ENCODE measurements at regions not wholly inside any gene's neighbourhood (a gene's known extent, or its start where the extent isn't known, plus 50 kb on each side); places are given as distances from the start of the nearest gene placed in this dataset.

DNA sequence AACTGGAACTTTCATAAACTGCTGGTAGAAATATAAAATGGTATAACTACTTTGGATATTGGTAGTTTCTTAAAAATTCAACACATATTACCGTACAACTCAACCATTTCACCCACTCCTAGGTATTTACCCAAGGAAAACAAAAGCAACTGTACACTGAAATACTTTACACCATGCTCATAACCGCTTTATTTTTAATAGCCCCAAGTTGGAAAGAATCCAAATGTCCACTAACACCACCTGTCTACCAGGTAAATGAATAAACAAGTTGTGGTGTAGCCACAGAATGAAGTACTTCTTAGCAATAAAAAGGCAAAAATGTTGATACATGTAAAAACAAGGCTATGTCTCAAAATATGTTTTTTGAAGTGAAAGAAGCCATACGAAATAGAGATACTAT is 215.9 kb upstream of the PEX5L start:
- Histone ChIP-seq H4K20me1 (replicated peaks; ENCODE audit: control insufficient read depth, insufficient read depth, low read length) (no peaks in the 10 kb centered on the region), H3K9ac (ENCODE audit: insufficient read depth in 1 of 2, low read depth in 2 of 2, low read length in 2 of 2) (no peak overlapping the region), H3K36me3 (ENCODE audit: control insufficient read depth, insufficient read depth, low read length) (no peaks in the 10 kb centered on the region), H3K27me3 (ENCODE audit: control insufficient read depth in 2 of 2, insufficient read depth in 2 of 2, low read length in 2 of 2) (no peaks in the 10 kb centered on the region), H3K79me2 (ENCODE audit: control insufficient read depth, insufficient read depth, low read length) (no peaks in the 10 kb centered on the region), H3K4me2 (ENCODE audit: insufficient read depth, low read length) (no peak overlapping the region), H3K27ac (ENCODE audit: extremely low read depth, low read depth, low read length) (no peak overlapping the region), H3K9me3 (replicated peaks; ENCODE audit: control insufficient read depth, insufficient read depth, low read depth, low read length) (no peaks in the 10 kb centered on the region; the same call in 1 of the 2 replicates), H3K4me1 (replicated peaks in 1 of 2; ENCODE audit: control insufficient read depth in 2 of 2, insufficient read depth in 2 of 2, low read length in 2 of 2) (no peaks in the 10 kb centered on the region), H3K4me3 (no peak overlapping the region), H2AFZ (ENCODE audit: low read depth, low read length) (no peak overlapping the region), H3K9me1 (ENCODE audit: control insufficient read depth, insufficient read depth, low read length) (no peaks in the 10 kb centered on the region)
- FAIRE-seq: no peak
- intact Hi-C loops (cut with micrococcal nuclease) (no loop called here), in situ Hi-C loops (cut with MboI) (no loop called here)
- no TSS peak for BruUV-seq (replicated peaks)
- CTCF ChIA-PET (ENCODE audit: low intra/inter-chr PET ratio): no interaction called here
- 2% methylated on average over 3 of the region's 3 CpGs for WGBS (ENCODE audit: insufficient coverage, low coverage, missing lambda C conversion rate)
- POLR2A ChIA-PET: no interaction called here
- TF ChIP-seq, protein P1, sequence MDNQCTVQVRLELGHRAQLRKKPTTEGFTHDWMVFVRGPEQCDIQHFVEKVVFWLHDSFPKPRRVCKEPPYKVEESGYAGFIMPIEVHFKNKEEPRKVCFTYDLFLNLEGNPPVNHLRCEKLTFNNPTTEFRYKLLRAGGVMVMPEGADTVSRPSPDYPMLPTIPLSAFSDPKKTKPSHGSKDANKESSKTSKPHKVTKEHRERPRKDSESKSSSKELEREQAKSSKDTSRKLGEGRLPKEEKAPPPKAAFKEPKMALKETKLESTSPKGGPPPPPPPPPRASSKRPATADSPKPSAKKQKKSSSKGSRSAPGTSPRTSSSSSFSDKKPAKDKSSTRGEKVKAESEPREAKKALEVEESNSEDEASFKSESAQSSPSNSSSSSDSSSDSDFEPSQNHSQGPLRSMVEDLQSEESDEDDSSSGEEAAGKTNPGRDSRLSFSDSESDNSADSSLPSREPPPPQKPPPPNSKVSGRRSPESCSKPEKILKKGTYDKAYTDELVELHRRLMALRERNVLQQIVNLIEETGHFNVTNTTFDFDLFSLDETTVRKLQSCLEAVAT (IDR thresholded peaks at IDR 0.05): no peak
- no peak for TF ChIP-seq ILF3 (IDR thresholded peaks at IDR 0.05; ENCODE audit: borderline replicate concordance)
- no peak for DNase-seq (ENCODE audit: extremely low read depth in 1 of 4, low spot score in 3 of 4)
- no peak for ATAC-seq

DNA sequence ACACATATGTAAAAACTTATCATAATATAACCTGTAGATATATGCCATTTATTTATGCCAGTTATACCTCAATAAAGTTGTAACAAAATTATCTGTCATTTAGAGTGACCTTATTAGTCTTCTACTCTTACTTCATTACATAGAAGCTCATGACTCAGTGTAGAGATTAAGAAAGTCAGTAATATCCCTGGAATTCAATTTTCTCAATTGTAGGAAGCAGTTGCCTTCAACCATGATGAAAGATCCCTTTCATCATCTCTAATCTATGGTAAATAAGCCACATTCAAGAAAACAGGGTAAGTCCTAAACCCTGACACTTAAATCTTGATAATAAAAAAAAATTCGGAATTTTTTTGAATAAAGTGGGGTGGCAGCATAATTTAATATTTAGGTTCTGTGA is 216.5 kb upstream of the PEX5L start:
- Histone ChIP-seq H3K9me1 (ENCODE audit: control insufficient read depth, insufficient read depth, low read length) (no peaks in the 10 kb centered on the region), H3K9me3 (replicated peaks; ENCODE audit: control insufficient read depth, insufficient read depth, low read depth, low read length) (no peaks in the 10 kb centered on the region; the same call in 1 of the 2 replicates), H3K79me2 (ENCODE audit: control insufficient read depth, insufficient read depth, low read length) (no peaks in the 10 kb centered on the region), H3K4me3 (no peak overlapping the region), H2AFZ (ENCODE audit: low read depth, low read length) (no peak overlapping the region), H3K4me2 (ENCODE audit: insufficient read depth, low read length) (no peak overlapping the region), H3K36me3 (ENCODE audit: control insufficient read depth, insufficient read depth, low read length) (no peaks in the 10 kb centered on the region), H3K4me1 (replicated peaks in 1 of 2; ENCODE audit: control insufficient read depth in 2 of 2, insufficient read depth in 2 of 2, low read length in 2 of 2) (no peaks in the 10 kb centered on the region), H4K20me1 (replicated peaks; ENCODE audit: control insufficient read depth, insufficient read depth, low read length) (no peaks in the 10 kb centered on the region), H3K9ac (ENCODE audit: insufficient read depth in 1 of 2, low read depth in 2 of 2, low read length in 2 of 2) (no peak overlapping the region), H3K27me3 (ENCODE audit: control insufficient read depth in 2 of 2, insufficient read depth in 2 of 2, low read length in 2 of 2) (no peaks in the 10 kb centered on the region), H3K27ac (ENCODE audit: extremely low read depth, low read depth, low read length) (no peak overlapping the region)
- FAIRE-seq: no peak
- ChIA-PET POLR2A (no interaction called here), CTCF (ENCODE audit: low intra/inter-chr PET ratio) (no interaction called here)
- no TSS peak for BruUV-seq (replicated peaks)
- no peak for DNase-seq (ENCODE audit: extremely low read depth in 1 of 4, low spot score in 3 of 4)
- 0% methylated on average over 1 of the region's 1 CpG for WGBS (ENCODE audit: insufficient coverage, low coverage, missing lambda C conversion rate)
- no peak for ATAC-seq
- intact Hi-C loops (cut with micrococcal nuclease): no loop called here
- in situ Hi-C loops (cut with MboI): no loop called here
- TF ChIP-seq MYC (IDR thresholded peaks at IDR 0.05; ENCODE audit: low read depth, low read length) (no peak), MYC (CRISPR knock-in tag; IDR thresholded peaks at IDR 0.05; ENCODE audit: borderline replicate concordance, low read depth) (no peak), HDAC2 (IDR thresholded peaks at IDR 0.05) (no peak), SAFB2 (IDR thresholded peaks at IDR 0.05; ENCODE audit: borderline replicate concordance, low read depth, low read length, severe bottlenecking) (no peak), ZBTB7A (IDR thresholded peaks at IDR 0.05; ENCODE audit: borderline replicate concordance, control insufficient read depth, low read depth, low read length) (no peak), HCFC1 (IDR thresholded peaks at IDR 0.05; ENCODE audit: low read depth, low read length) (no peak), SRSF1 (IDR thresholded peaks at IDR 0.05; ENCODE audit: low read depth, low read length) (no peak), TCFL5 (CRISPR knock-in tag; conservative IDR thresholded peaks at IDR 0.05) (no peak)
- TF ChIP-seq, protein P2, sequence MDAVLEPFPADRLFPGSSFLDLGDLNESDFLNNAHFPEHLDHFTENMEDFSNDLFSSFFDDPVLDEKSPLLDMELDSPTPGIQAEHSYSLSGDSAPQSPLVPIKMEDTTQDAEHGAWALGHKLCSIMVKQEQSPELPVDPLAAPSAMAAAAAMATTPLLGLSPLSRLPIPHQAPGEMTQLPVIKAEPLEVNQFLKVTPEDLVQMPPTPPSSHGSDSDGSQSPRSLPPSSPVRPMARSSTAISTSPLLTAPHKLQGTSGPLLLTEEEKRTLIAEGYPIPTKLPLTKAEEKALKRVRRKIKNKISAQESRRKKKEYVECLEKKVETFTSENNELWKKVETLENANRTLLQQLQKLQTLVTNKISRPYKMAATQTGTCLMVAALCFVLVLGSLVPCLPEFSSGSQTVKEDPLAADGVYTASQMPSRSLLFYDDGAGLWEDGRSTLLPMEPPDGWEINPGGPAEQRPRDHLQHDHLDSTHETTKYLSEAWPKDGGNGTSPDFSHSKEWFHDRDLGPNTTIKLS (IDR thresholded peaks at IDR 0.05; ENCODE audit: borderline replicate concordance, low read depth): no peak
- TF ChIP-seq, protein P3, sequence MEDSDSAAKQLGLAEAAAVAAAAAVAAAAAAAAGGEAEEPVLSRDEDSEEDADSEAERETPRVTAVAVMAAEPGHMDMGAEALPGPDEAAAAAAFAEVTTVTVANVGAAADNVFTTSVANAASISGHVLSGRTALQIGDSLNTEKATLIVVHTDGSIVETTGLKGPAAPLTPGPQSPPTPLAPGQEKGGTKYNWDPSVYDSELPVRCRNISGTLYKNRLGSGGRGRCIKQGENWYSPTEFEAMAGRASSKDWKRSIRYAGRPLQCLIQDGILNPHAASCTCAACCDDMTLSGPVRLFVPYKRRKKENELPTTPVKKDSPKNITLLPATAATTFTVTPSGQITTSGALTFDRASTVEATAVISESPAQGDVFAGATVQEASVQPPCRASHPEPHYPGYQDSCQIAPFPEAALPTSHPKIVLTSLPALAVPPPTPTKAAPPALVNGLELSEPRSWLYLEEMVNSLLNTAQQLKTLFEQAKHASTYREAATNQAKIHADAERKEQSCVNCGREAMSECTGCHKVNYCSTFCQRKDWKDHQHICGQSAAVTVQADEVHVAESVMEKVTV (CRISPR knock-in tag; IDR thresholded peaks at IDR 0.05): no peak
